Left ventricle myocardium inferior (tissue), 1 donor: ENCODE measurements at regions not wholly inside any gene's neighbourhood (a gene's known extent, or its start where the extent isn't known, plus 50 kb on each side); places are given as distances from the start of the nearest gene placed in this dataset.

Experiments used
- DNase-seq: peaks from one replicate; pipeline ENCODE4 v3.0.0-alpha.2; 2020
- H3K27ac ChIP-seq: fragments of 200-600 bp; replicated peaks from 2 replicates; pipeline ENCODE4 v1.8.0; 2021
- H3K27me3 ChIP-seq: fragments of 200-600 bp; 2 replicates; pipeline ENCODE4 v1.8.0; 2021; ENCODE audit warnings: low read depth
- H3K36me3 ChIP-seq: fragments of 200-600 bp; 2 replicates; pipeline ENCODE4 v1.8.0; 2021
- H3K4me1 ChIP-seq: fragments of 200-600 bp; 2 replicates; pipeline ENCODE4 v1.8.0; 2021
- H3K4me3 ChIP-seq: fragments of 200-600 bp; 2 replicates; pipeline ENCODE4 v1.8.0; 2021; ENCODE audit warnings: mild to moderate bottlenecking, moderate library complexity
- H3K9me3 ChIP-seq: fragments of 200-600 bp; replicated peaks from 2 replicates; pipeline ENCODE4 v1.8.0; 2021
- intact Hi-C: fragments of 100-400 bp; cut with micrococcal nuclease; formaldehyde crosslinking; loops from one replicate; pipeline ENCODE4 v1.11.0; 2022
- TF ChIP-seq, protein P1 (sequence below): fragments of 200-600 bp; IDR thresholded peaks from 2 replicates; pipeline ENCODE4 v1.8.0; 2021; ENCODE audit warnings: antibody characterized with exemption, mild to moderate bottlenecking, borderline replicate concordance
- donor health status: DM: no; HTN: yes; CAD: no; lungs with severe emphysema.

DNA sequence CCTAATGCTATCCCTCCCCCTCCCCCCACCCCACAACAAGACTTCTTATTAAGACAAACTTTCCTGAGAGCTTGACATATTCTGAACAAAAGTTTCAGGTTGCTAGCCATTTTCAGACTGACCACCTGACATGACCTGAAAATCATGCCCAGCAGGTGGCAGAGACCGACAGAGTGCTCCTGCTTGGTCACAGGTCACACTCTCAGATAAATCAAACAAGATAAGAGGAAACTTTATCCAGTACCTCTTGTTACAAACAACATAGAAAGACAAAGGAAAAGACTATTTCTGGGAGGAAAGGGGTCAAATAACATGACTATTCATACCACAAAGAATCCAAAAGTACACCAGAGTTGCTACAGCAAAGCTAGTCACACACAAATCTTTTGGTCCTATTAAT lies 107.4 kb downstream of the TMEM200C start:
- no peak overlapping the region for H3K27ac ChIP-seq
- intact Hi-C loops = no loop called here
- no peak for DNase-seq
- no peaks in the 10 kb centered on the region for H3K36me3 ChIP-seq
- H3K4me1 ChIP-seq = no peaks in the 10 kb centered on the region
- H3K9me3 ChIP-seq = peaks cover 12% of the 10 kb centered on the region
- no peaks in the 10 kb centered on the region for H3K27me3 ChIP-seq
- TF ChIP-seq, protein P1, sequence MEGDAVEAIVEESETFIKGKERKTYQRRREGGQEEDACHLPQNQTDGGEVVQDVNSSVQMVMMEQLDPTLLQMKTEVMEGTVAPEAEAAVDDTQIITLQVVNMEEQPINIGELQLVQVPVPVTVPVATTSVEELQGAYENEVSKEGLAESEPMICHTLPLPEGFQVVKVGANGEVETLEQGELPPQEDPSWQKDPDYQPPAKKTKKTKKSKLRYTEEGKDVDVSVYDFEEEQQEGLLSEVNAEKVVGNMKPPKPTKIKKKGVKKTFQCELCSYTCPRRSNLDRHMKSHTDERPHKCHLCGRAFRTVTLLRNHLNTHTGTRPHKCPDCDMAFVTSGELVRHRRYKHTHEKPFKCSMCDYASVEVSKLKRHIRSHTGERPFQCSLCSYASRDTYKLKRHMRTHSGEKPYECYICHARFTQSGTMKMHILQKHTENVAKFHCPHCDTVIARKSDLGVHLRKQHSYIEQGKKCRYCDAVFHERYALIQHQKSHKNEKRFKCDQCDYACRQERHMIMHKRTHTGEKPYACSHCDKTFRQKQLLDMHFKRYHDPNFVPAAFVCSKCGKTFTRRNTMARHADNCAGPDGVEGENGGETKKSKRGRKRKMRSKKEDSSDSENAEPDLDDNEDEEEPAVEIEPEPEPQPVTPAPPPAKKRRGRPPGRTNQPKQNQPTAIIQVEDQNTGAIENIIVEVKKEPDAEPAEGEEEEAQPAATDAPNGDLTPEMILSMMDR = no peak
- H3K4me3 ChIP-seq = no peak overlapping the region

DNA sequence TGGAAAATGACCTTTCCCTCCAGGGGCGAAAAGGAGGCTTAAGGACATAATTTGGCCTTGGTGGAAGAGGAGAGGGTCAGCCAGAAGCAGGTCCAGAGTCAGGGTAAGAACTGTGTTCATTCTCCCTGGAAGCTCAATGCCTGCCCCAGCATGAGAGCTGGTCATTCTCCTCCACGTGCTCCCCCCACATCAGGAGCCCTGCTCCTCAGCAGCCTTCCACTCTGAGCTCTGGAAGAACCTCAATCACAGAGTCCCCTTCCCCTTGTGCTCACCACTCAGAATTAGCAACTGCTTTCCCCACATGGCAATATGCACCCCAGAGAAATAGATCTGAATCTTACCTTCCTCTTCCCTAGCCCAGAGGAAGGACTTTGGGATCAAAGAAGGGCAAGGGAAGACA lies 115.4 kb downstream of the TMEM200C start:
- Histone ChIP-seq H3K27me3 (peaks cover 12% of the 10 kb centered on the region), H3K4me1 (no peaks in the 10 kb centered on the region), H3K27ac (no peak overlapping the region), H3K36me3 (no peaks in the 10 kb centered on the region), H3K9me3 (peaks cover 11% of the 10 kb centered on the region), H3K4me3 (no peak overlapping the region)
- no peak for DNase-seq
- intact Hi-C loops = no loop called here
- TF ChIP-seq, protein P1 = no peak

GRCh38 chr18:5772306-5773105 lies 122.8 kb downstream of the TMEM200C start:
- H3K36me3 ChIP-seq = no peaks in the 10 kb centered on the region
- no peak overlapping the region for H3K27ac ChIP-seq
- DNase-seq = no peak
- H3K4me3 ChIP-seq = no peak overlapping the region
- no peaks in the 10 kb centered on the region for H3K4me1 ChIP-seq
- H3K27me3 ChIP-seq = peaks cover 19% of the 10 kb centered on the region
- intact Hi-C loops = no loop called here
- TF ChIP-seq, protein P1 = no peak
- peaks cover 7% of the 10 kb centered on the region for H3K9me3 ChIP-seq

- H3K36me3 ChIP-seq = no peaks in the 10 kb centered on the region
- TF ChIP-seq, protein P1 = no peak
- peaks cover 7% of the 10 kb centered on the region for H3K9me3 ChIP-seq
- DNase-seq = no peak
- intact Hi-C loops = no loop called here
- H3K27me3 ChIP-seq = peaks cover 27% of the 10 kb centered on the region
- no peak overlapping the region for H3K27ac ChIP-seq
- H3K4me1 ChIP-seq = no peaks in the 10 kb centered on the region
- H3K4me3 ChIP-seq = no peak overlapping the region
Observed at GRCh38 chr18:5771343-5771742, 124.0 kb downstream of the TMEM200C start.

DNA sequence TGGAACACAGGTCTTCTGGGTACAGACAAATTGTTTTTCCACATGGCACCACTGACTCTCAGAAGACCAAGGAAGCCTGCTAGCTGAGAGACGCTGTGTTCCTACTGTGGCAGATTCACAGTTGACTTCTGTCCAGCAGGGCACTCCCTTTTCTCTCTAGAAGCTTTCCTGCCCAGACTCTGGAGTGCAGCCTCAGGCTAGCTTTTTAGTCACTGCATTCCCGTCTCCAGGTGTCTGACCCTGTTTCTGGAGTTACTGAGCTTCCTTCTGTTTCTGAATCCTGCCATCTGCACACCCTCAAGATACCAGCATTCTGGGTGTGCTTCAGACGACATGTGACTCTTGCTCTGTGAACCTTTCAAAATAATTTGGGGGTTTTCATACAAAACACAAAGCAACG lies 125.1 kb downstream of the TMEM200C start:
- intact Hi-C loops = no loop called here
- no peak overlapping the region for H3K27ac ChIP-seq

More for the DNA sequence above, 125.1 kb downstream of the TMEM200C start:
- Histone ChIP-seq H3K4me1 (no peaks in the 10 kb centered on the region), H3K36me3 (no peaks in the 10 kb centered on the region), H3K27me3 (peaks cover 27% of the 10 kb centered on the region), H3K9me3 (peaks cover 4% of the 10 kb centered on the region), H3K4me3 (no peak overlapping the region)
- TF ChIP-seq, protein P1 = no peak
- no peak for DNase-seq
